GM23248 (cell line): ENCODE measurements at regions not wholly inside any gene's neighbourhood (a gene's known extent, or its start where the extent isn't known, plus 50 kb on each side); places are given as distances from the start of the nearest gene placed in this dataset.

ENCODE experiments used
- DNase-seq: peaks from one replicate; pipeline ENCODE4 v3.0.0-alpha.2; 2015
- H2AFZ ChIP-seq: fragments of 200-600 bp; sonication (generic); 2 replicates; pipeline ENCODE4 v1.6.1; 2016; ENCODE audit warnings: antibody characterized with exemption
- H3F3A ChIP-seq: fragments of 200-600 bp; sonication (generic); 2 replicates; pipeline ENCODE4 v1.6.1; 2016; ENCODE audit warnings: mild to moderate bottlenecking, antibody characterized with exemption, mixed run types; ENCODE audit not compliant: insufficient read depth
- H3K27ac ChIP-seq: fragments of 200-600 bp; sonication (generic); 2 replicates; pipeline ENCODE4 v1.5.1; 2016; ENCODE audit warnings: mild to moderate bottlenecking
- H3K27me3 ChIP-seq: fragments of 200-600 bp; sonication (generic); replicated peaks from 2 replicates; pipeline ENCODE4 v1.6.1; 2016; ENCODE audit warnings: mild to moderate bottlenecking; ENCODE audit not compliant: insufficient read depth
- H3K36me3 ChIP-seq: fragments of 200-600 bp; sonication (generic); 2 replicates; pipeline ENCODE4 v1.6.1; 2016; ENCODE audit warnings: low read depth, mild to moderate bottlenecking
- H3K4me1 ChIP-seq: fragments of 200-600 bp; sonication (generic); 2 replicates; pipeline ENCODE4 v1.6.1; 2016; ENCODE audit warnings: mild to moderate bottlenecking; ENCODE audit not compliant: insufficient read depth
- H3K4me2 ChIP-seq: fragments of 200-600 bp; sonication (generic); one replicate; pipeline ENCODE4 v1.6.1; 2016; ENCODE audit warnings: mild to moderate bottlenecking; ENCODE audit not compliant: unreplicated experiment
- H3K4me3 ChIP-seq: fragments of 200-600 bp; sonication (generic); 2 replicates; pipeline ENCODE4 v1.5.1; 2016; ENCODE audit warnings: mild to moderate bottlenecking
- H3K79me2 ChIP-seq: fragments of 200-600 bp; sonication (generic); 2 replicates; pipeline ENCODE4 v1.6.1; 2016; ENCODE audit warnings: mild to moderate bottlenecking; ENCODE audit not compliant: insufficient read depth
- H3K9ac ChIP-seq: fragments of 200-600 bp; sonication (generic); 2 replicates; pipeline ENCODE4 v1.6.1; 2016; ENCODE audit warnings: mild to moderate bottlenecking
- H3K9me2 ChIP-seq: fragments of 200-600 bp; sonication (generic); 2 replicates; pipeline ENCODE4 v1.6.1; 2016; ENCODE audit warnings: mixed run types, mild to moderate bottlenecking, moderate library complexity; ENCODE audit not compliant: insufficient read depth
- H3K9me3 ChIP-seq: fragments of 200-600 bp; sonication (generic); one replicate; pipeline ENCODE4 v1.6.1; 2017; ENCODE audit warnings: low read depth
- H4K20me1 ChIP-seq: fragments of 200-600 bp; sonication (generic); 2 replicates; pipeline ENCODE4 v1.6.0; 2016; ENCODE audit not compliant: insufficient read depth
- EZH2 ChIP-seq: fragments of 200-600 bp; sonication (generic); IDR thresholded peaks from 2 replicates; pipeline ENCODE4 v1.6.1; 2018; ENCODE audit warnings: antibody characterized with exemption, mild to moderate bottlenecking; ENCODE audit not compliant: insufficient read depth, poor library complexity, severe bottlenecking
- EZH2phosphoT487 ChIP-seq: fragments of 200-600 bp; sonication (generic); IDR thresholded peaks from 2 replicates; pipeline ENCODE4 v1.6.1; 2018; ENCODE audit warnings: antibody characterized with exemption, moderate library complexity, mild to moderate bottlenecking, low read depth; ENCODE audit not compliant: insufficient read depth
- WGBS, 2 experiments: methylation state at CpG; one replicate each; pipeline ENCODE4 v1.1.6; 2015 to 2017; ENCODE audit warnings: low lambda C conversion rate in 2 of 2, low coverage in 1 of 2; ENCODE audit errors: missing lambda C conversion rate in 2 of 2; 5-methylcytosine and 5-hydroxymethylcytosine counted together
- in situ Hi-C: fragments of 300-500 bp; cut with MboI; formaldehyde crosslinking; loops from 2 replicates; pipeline ENCODE4 v1.15.0; 2020

DNA sequence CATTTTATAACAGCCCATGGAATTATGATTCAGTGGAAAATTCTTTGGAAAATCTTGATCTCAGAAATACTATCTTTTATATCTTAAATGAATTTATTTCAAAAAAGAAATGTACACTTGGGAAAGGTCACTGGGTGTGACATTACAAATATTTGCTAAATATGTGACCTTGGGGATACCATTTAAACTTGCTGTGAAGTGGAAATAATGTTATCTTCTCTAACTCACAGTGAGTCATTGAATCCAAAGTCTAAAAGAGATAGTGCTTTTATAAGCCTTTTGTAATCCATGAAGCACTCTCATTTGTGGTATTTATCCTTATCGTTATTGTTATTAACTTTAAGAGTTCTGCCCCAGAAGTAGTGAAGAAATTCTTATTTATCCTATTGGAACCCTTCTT, 289.8 kb upstream of the SEMA6D start:
- DNase-seq = no peak
- Histone ChIP-seq H3K9me2 (no peaks in the 10 kb centered on the region), H3K4me1 (peaks cover 9% of the 10 kb centered on the region; the same call in 1 of the 2 replicates), H2AFZ (no peak overlapping the region), H3K27me3 (no peaks in the 10 kb centered on the region), H3K36me3 (no peaks in the 10 kb centered on the region), H3K4me3 (no peak overlapping the region), H3K9me3 (no peaks in the 10 kb centered on the region), H3F3A (no peaks in the 10 kb centered on the region), H3K27ac (no peak overlapping the region), H4K20me1 (no peaks in the 10 kb centered on the region), H3K4me2 (no peak overlapping the region), H3K79me2 (no peaks in the 10 kb centered on the region), H3K9ac (no peak overlapping the region)
- in situ Hi-C loops = no loop called here
- TF ChIP-seq EZH2phosphoT487 (no peak), EZH2 (no peak)
- WGBS, 2 experiments = 61 to 73% methylated on average over 1 of the region's 1 CpG

DNA sequence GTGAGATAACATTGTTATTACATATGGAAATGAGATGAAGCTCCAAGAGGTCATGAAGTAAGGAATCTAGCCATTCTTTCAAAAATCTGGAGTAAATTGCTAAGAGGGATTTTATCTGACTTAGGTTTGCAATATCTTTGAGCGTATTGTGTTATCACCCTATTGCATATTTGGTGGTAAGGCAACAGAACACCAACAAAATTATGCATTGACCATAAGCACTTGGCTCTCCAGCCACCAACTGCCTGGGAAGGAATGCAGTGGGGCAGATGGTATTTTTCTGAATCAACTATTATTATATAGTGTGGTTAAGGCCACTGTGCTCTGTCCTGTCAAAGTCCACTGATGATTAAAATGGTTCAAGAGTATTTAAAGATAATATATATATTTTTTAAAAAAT, 287.9 kb upstream of the SEMA6D start:
- no peak overlapping the region for H3K4me3 ChIP-seq
- H3F3A ChIP-seq = no peaks in the 10 kb centered on the region
- no peak overlapping the region for H2AFZ ChIP-seq
- no peak overlapping the region for H3K27ac ChIP-seq
- no peak overlapping the region for H3K9ac ChIP-seq
- no peaks in the 10 kb centered on the region for H3K27me3 ChIP-seq
- peaks cover 15% of the 10 kb centered on the region; the same call in 1 of the 2 replicates for H3K4me1 ChIP-seq
- WGBS, 2 experiments = 18 to 22% methylated on average over 1 of the region's 1 CpG
- no peaks in the 10 kb centered on the region for H3K36me3 ChIP-seq
- H3K4me2 ChIP-seq = no peak overlapping the region
- H3K9me2 ChIP-seq = no peaks in the 10 kb centered on the region
- no peak for DNase-seq
- H3K9me3 ChIP-seq = no peaks in the 10 kb centered on the region
- in situ Hi-C loops = no loop called here
- no peak for TF ChIP-seq EZH2
- TF ChIP-seq EZH2phosphoT487 = no peak
- no peaks in the 10 kb centered on the region for H4K20me1 ChIP-seq
- H3K79me2 ChIP-seq = no peaks in the 10 kb centered on the region

GRCh38 chr15:47431501-47431900, 285.8 kb upstream of the SEMA6D start:
- Histone ChIP-seq H4K20me1 (no peaks in the 10 kb centered on the region), H3K9me2 (no peaks in the 10 kb centered on the region), H3K9ac (no peak overlapping the region), H3K27me3 (no peaks in the 10 kb centered on the region), H3F3A (no peaks in the 10 kb centered on the region), H3K9me3 (no peaks in the 10 kb centered on the region), H3K27ac (no peak overlapping the region), H3K79me2 (no peaks in the 10 kb centered on the region), H3K4me3 (no peak overlapping the region), H3K36me3 (no peaks in the 10 kb centered on the region), H3K4me1 (peaks cover 15% of the 10 kb centered on the region; the same call in 1 of the 2 replicates), H3K4me2 (no peak overlapping the region), H2AFZ (no peak overlapping the region)
- WGBS, 2 experiments = 45 to 48% methylated on average over 3 of the region's 3 CpGs
- TF ChIP-seq EZH2phosphoT487 = no peak
- no peak for TF ChIP-seq EZH2
- in situ Hi-C loops = no loop called here
- DNase-seq = peak; percentile 61

- Histone ChIP-seq H3K4me1 (peaks cover 15% of the 10 kb centered on the region; the same call in 1 of the 2 replicates), H3K4me3 (no peak overlapping the region), H3K27ac (no peak overlapping the region), H3K9ac (no peak overlapping the region), H4K20me1 (no peaks in the 10 kb centered on the region), H2AFZ (no peak overlapping the region), H3K27me3 (no peaks in the 10 kb centered on the region), H3K9me3 (no peaks in the 10 kb centered on the region), H3K36me3 (no peaks in the 10 kb centered on the region), H3K9me2 (no peaks in the 10 kb centered on the region), H3K79me2 (no peaks in the 10 kb centered on the region), H3K4me2 (no peak overlapping the region), H3F3A (no peaks in the 10 kb centered on the region)
- no peak for TF ChIP-seq EZH2phosphoT487
- no peak for TF ChIP-seq EZH2
- in situ Hi-C loops = no loop called here
- peak; percentile 9 for DNase-seq
These were observed 284.5 kb upstream of the SEMA6D start for GRCh38 chr15:47432826-47433225.

DNA sequence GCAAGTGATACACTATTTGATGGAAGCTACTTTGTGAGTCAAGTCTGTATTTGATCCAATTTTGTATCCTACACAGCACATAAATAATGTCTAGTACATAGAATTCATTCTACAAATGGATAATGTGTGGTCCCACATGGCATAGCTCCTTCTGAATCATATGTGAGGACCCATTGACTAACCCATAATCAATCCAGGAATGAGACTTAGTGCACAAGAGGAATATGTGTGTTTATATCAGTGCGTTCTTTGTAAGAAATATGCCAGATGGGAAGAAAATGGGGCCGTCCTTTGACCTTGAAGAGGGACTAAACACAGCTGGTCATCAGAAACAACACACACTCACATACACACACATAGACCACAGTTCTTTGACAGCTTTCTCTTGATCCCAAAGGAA, 282.7 kb upstream of the SEMA6D start:
- no peaks in the 10 kb centered on the region for H3K36me3 ChIP-seq
- H3K27me3 ChIP-seq = no peaks in the 10 kb centered on the region
- in situ Hi-C loops = no loop called here
- H3K4me3 ChIP-seq = no peak overlapping the region
- DNase-seq = no peak
- no peak for TF ChIP-seq EZH2phosphoT487
- no peak for TF ChIP-seq EZH2
- no peaks in the 10 kb centered on the region for H3K9me3 ChIP-seq
- H2AFZ ChIP-seq = no peak overlapping the region
- H3K79me2 ChIP-seq = no peaks in the 10 kb centered on the region
- H3K27ac ChIP-seq = no peak overlapping the region
- no peaks in the 10 kb centered on the region for H3K9me2 ChIP-seq
- H4K20me1 ChIP-seq = no peaks in the 10 kb centered on the region
- no peaks in the 10 kb centered on the region for H3F3A ChIP-seq
- peaks cover 15% of the 10 kb centered on the region; the same call in 1 of the 2 replicates for H3K4me1 ChIP-seq
- H3K4me2 ChIP-seq = no peak overlapping the region
- WGBS, 2 experiments = 54 to 60% methylated on average over 2 of the region's 2 CpGs
- H3K9ac ChIP-seq = no peak overlapping the region
